NCI-H524 treated with DMSO at 0.1 percent for 48 hours (cell line): ENCODE measurements at regions not wholly inside any gene's neighbourhood (a gene's known extent, or its start where the extent isn't known, plus 50 kb on each side); places are given as distances from the start of the nearest gene placed in this dataset.
"Not testable (repeated sequence)": the region's sequence is repeated elsewhere in the genome, so short reads cannot be mapped to it uniquely, and the experiment has no call there.

Experiments used
- DNase-seq: peaks from one replicate; lab custom pipeline; 2025; lab: John Stamatoyannopoulos, UW

DNA sequence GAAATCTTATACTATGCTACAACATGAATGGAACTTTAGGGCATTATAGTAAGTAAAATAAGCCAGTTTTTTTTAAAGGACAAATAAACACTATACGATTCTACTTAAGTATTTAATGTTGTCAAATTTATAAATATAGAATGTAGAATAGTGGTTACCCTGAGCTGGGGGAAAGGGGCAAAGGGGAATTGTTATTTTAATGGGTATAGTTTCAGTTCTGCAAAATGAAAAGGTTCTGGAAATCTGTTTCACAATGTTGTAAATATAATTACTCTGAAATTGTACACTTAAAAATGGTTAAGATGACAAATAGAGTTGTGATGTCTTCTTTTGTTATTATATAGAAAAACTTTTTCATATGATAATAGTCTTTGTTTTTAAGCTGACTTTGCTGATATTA is 366.3 kb downstream of the MRPL39 start:
- no peak for DNase-seq

GRCh38 chr21:25234857-25235801 is 372.2 kb downstream of the MRPL39 start:
- no peak for DNase-seq

DNA sequence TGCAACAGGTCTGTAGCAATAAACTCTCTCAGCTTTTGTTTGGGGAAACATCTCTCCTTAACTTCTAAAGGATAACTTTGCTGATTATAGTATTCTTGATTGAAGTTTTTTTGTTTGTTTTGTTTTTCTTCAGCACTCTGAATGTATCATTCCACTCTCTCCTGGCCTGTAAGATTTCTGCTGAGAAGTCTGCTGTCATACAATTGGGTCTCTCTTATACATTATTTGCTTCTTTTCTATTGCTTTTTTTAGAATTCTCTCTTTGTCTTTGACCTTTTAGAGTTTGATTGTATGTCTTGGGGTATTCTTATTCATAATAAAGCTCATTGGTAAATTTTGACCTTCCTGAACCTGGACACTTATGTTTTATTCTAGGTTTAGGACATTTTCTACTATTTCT is 386.3 kb downstream of the MRPL39 start:
- DNase-seq = no peak

GRCh38 chr21:25220169-25220568 is 387.1 kb downstream of the MRPL39 start:
- DNase-seq = no peak

- DNase-seq = no peak
These were observed 391.4 kb downstream of the MRPL39 start for GRCh38 chr21:25215698-25216384.

DNA sequence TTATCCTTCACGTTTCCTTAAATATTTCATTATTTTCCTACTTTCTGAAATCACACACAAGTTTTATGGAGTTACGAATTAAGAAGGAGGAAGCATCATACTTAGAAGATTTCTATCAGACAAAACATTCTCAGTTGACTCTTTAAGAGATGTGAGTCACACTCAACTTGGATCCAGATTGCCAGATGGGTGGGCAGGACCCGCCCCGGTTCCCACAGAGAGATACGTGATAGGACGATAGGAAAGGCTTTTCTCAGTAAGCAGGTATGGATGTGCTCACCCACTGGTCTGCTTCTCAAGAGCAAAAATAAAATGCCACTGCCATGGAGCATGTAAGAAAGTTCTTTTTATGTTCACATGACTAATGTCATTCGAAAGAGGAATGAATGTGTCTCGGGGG is 392.6 kb downstream of the MRPL39 start:
- no peak for DNase-seq

DNA sequence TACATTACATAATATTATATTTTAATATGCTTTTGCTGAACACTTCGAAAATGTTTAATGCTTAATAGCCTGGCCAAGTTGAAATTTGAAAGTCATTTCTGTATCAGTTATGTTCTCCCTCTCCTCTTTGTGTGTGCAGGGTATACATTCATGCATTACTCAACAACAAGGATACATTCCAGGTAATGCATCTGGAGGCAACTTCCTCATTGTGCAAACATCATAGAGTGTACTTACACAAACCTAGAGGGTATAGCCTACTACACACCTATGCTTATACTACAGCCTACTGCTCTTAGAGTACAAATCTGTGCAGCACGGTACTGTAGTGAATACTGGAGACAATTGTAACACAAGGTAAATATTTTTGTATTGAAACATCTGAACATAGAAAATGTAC is 407.3 kb downstream of the MRPL39 start:
- no peak for DNase-seq

DNA sequence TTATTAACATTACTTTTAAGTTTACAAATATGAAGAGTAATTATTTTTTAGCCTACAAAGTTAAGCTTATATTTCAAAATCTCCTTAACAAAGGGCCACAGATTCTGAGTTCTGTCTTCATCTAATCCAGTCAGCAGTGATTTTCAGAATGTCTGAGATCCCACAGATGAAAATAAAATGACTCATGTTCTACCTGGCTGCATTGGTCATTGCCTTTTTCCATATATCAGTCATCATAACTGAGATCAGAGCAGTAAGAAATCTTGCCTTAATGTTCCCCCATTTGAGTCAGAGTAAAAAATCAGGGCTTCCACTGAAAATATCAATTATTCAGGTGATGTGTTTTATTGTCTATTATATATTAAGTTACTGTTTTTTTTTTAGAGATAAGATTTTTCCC is 416.1 kb downstream of the MRPL39 start:
- no peak for DNase-seq

DNA sequence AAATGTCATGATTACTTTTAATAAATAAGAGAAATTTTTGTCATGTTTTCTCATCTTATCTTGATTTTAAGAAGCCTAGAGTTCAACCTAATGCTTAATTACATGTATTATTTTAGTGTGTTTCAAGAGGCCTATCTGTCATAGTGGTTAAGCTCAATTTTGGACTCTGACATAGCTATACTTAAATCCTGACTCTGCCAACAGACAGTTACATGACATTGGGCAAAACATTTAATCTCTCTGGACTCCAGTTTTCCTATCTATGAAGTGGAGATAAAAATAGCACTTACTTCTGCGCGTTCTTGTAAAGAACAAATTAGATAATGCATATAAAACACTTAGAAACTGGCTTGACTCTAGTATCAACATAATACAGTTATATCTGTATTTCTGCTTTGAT is 417.8 kb downstream of the MRPL39 start:
- no peak for DNase-seq

- DNase-seq = no peak
These were observed 418.6 kb downstream of the MRPL39 start for GRCh38 chr21:25188677-25189079.

DNA sequence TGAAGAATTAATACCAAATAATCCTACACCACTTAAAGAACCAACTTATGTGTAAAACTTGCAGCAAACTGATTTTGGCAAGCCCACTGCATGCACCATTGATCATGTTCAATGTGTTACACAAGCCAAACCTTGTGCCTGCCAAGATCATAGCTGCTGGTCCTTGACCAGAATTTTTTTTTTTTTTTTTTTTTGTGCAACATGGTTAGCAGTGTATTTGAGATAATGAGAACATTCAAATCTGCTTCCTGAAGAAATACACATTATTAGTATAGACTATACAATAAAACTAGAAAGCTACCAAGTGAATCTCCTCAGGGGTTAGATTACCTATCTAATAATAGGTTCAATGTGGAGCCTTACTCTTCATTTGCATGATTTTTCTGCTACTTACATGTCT is 421.0 kb downstream of the MRPL39 start:
- no peak for DNase-seq

- DNase-seq = no peak
These were observed 423.7 kb downstream of the MRPL39 start for GRCh38 chr21:25183577-25183976.

DNA sequence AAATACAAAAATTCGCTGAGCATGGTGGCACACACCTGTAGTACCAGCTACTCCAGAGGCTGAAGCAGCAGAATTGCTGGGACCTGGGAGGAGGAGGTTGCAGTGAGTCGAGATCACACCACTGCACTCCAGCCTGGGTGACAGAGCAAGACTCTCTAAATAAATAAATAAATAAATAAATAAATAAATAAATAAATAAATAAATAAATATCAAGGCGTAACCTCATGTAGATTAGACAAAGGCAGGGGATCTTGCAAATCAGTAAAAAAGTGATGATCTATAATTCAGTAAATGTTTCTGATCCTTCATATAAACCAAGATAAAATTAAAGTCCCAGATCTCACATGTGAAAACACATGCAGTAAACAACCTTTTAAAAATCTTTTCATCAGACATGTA is 425.6 kb downstream of the MRPL39 start:
- not testable (repeated sequence) for DNase-seq

DNA sequence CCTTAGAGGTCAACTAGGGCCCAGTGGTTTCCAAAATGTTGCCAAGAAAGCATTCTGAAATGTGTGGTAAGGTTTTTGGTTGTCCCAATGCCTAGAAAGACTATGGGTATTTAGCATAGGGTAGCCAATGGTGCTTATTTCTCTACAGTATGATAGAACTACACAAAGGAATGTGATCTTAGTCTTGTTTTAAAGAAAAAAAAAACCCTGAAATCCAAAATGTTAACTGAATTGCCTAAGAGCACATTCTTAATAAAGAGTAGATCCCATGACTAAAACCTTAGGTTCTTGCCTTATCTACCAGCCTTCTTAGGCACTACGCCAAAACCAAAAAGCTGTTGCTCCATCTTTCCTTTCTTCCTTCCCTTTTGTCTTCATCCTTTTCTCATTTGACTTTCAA is 428.2 kb downstream of the MRPL39 start:
- DNase-seq = no peak

- DNase-seq = no peak
These were observed 430.5 kb downstream of the MRPL39 start for GRCh38 chr21:25176637-25177412.

GRCh38 chr21:25175938-25176337 is 431.3 kb downstream of the MRPL39 start:
- DNase-seq = no peak

- no peak for DNase-seq
These were observed 435.8 kb downstream of the MRPL39 start for GRCh38 chr21:25171438-25171837.

- DNase-seq = no peak
These were observed 436.6 kb downstream of the MRPL39 start for GRCh38 chr21:25170681-25171080.

DNA sequence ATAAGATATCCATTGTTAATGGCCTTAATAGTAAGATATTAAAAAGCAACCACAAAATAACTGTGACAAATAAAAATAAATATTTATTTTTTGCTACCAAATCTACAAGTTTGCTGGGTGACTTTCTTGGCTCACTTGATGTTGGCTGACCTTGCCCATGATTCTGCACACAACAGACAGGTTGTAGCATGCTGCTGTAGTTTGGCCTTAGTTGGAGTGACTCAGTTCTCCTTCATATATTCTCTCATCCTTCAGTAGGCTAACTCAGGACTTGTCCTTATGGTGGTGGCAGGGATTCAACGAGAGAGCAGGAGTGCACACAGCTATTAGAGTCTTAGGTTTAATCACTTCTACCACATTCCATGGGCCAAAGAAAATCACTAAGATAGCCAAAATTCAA is 437.9 kb downstream of the MRPL39 start:
- no peak for DNase-seq

- DNase-seq = not testable (repeated sequence)
These were observed 440.4 kb downstream of the MRPL39 start for GRCh38 chr21:25166904-25167303.

GRCh38 chr21:25161571-25161970 is 445.7 kb downstream of the MRPL39 start:
- no peak for DNase-seq

DNA sequence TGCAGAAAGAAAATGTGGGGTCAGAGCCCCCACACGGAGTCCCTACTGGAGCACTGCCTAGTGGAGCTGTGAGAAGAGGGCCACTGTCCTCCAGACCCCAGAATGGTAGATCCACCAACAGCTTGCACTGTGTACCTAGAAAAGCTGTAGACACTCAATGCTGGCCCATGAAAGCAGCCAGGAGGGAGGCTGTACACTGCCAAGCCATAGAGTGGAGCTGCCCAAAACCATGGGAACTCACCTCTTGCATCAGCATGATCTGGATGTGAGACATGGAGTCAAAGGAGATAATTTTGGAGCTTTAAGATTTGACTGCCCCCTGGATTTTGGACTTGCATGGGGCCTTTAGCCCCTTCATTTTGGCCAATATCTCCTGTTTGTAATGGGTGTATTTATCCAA is 452.3 kb downstream of the MRPL39 start:
- DNase-seq = not testable (repeated sequence)

- no peak for DNase-seq
These were observed 458.3 kb downstream of the MRPL39 start for GRCh38 chr21:25149022-25149421.
